HG03521 (cell line): ENCODE measurements at regions not wholly inside any gene's neighbourhood (a gene's known extent, or its start where the extent isn't known, plus 50 kb on each side); places are given as distances from the start of the nearest gene placed in this dataset.

ENCODE experiments used
- ATAC-seq: cut with Tn5 transposase; IDR thresholded peaks from one replicate; pipeline ENCODE4 v1.9.1; 2021; ENCODE audit warnings: mild to moderate bottlenecking, moderate library complexity; ENCODE audit not compliant: unreplicated experiment

DNA sequence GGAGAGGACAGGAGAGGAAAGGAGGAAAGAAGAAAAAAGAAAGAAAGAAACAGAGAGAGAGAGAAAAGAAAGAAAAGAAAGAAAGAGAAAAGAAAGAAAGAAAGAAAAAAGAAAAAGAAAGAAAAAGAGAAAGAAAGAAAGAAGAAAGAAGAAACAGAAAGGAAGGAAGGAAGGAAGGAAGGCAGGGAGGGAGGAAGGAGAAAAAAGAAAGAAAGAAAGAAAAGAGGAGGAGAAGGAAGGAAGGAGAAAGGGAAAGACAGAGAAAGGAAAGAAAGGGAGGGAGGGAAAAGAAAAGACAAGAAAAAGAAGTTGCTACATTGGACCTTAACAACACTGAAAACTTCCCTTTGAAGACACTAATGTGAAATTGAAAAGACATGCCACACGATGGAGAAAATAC, 56.6 kb upstream of the CCL2 start:
- ATAC-seq = no peak

DNA sequence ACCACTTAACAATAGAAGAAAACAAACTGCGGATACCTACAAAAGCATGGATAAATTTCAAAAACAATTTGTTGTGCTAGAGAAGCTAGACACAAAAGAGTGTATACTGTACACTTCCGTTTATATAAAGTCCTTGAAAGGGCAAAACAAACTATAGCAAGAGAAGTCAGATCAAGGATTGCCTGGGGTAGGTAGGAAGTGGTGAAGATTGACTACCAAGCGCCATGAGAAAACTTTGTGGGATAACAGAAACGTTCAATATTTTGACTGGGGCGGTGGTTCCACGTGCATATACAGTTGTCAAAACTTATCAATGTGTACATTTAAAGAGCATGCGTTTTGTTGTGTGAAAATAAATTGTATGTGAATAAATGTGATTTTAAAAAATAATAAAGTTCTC, 55.6 kb upstream of the CCL2 start:
- no peak for ATAC-seq

DNA sequence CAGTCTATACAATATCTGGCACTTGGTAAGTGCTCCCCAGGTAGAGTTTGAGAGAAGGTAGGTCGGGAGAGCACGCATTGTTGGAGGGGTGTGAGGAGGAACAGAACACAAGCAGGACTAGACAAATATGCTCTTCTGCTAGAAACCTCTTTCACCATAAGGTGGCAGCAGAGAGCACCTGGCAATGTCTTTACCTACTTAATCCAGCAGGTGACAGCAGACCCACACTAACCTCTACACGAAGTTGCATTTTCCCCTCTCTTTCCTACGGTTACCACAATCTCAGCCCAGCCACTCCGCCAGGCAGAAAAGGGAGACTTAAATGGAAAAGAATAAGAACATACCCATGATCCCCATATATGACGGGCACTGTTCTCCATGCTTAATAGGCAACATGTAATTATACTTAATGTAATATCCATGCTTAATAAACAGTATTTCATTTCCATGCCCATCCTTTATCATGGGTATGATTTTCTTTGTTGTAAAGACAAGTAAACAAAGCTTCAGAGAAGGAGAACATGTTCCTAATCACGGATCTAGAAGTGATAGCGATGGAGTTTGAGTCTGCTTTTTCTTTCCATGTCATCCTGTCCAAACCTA, 55.1 kb upstream of the CCL2 start:
- no peak for ATAC-seq

DNA sequence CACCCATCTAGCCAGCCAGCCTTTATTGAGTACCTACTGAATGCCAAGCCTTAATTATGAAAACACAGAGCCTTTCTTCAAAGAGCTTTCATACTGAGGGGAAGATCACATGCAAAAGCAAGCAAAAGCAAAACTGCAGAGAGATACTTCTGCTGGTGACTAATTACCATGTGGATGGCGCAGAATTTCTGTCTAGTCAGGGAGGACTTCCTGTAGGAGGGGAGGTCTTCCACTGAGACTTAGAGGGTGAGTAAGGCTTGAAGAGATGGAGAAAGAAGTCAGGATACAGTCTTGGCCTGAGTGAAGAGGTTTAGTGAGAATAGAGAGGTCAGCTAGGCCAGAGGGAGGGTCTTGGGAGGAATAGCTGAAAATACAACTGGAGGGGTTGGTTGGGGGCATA, 53.9 kb upstream of the CCL2 start:
- ATAC-seq = no peak

DNA sequence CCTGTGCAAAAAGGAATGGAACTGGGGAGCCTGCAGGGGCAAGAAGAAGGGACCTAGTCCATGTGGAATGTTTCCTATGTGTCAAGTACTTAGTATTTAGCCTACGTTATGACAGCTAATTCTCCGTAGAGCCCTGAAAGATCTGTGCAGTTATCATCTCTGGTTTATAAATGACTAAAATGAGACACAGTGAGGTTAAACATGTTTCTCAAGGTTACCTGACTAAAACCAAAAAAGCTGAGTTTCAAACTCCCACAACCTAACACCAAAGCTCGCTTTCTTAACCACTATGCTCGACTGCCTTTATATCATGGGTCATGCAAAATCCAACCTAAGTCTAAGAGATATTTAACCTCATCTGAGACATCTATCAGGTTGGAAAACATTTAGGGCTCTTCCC, 53.3 kb upstream of the CCL2 start:
- no peak for ATAC-seq

DNA sequence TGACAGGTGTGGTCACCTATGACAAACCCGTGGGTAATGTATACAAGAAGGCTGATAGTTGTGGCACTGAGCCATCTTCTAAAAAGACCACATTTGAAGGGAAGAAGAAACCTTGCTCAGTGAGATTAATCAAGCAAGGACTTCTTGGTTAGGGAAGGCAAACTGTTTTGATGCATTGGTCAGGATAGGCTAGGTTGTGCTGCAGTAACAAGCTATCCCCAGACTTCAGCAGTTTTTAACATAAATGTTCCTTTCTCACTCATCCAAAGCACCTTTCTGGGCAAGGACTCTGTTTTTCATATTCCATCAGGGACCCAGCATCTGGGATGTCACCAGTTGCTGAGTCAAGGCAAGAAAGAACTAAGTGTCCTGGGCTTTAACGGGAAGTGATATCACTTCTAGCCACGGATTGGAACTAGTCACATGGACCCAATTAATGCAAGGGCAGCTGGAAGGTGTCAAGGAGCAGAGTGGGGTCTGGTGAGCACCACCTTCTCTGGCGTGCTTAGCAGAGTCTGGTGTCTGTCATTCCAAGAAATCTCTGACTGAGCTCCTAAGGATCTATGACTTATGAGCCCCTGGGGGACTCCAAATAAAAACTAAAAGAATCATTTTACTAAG, 52.0 kb upstream of the CCL2 start:
- no peak for ATAC-seq

DNA sequence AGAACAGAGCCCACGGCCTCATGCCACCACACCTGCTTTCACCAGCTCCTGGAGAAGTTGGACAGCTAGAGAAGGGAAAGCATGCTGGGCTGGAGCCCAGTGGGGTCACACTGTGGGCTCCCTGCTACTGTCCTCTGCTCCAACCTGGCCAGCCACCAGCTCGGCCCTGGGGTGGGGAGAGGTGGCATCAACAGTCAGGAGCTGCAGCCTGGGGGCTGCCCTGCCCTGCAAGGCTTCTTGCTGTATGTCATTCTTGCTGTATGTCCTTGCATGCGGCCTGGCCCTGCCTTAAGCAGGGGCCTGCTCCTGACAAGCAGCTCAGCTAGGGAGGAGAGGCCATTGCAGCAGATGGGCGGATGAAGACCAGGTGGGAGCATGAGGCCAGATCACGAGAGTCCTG, 50.7 kb upstream of the CCL2 start:
- no peak for ATAC-seq
